H9 (cell line): ENCODE measurements at regions not wholly inside any gene's neighbourhood (a gene's known extent, or its start where the extent isn't known, plus 50 kb on each side); places are given as distances from the start of the nearest gene placed in this dataset.

ENCODE experiments used
- DNase-seq: peaks from one replicate; pipeline ENCODE4 v3.0.0-alpha.2; 2017
- H2AFZ ChIP-seq: one replicate; pipeline ENCODE4 v1.6.1; 2013; ENCODE audit warnings: mild to moderate bottlenecking, low read length, control low read depth, moderate library complexity
- H2AK5ac ChIP-seq: 2 replicates; pipeline ENCODE4 v1.6.1; 2013; ENCODE audit warnings: low read length, control low read depth, mixed read lengths; ENCODE audit not compliant: insufficient read length
- H2BK120ac ChIP-seq: one replicate; pipeline ENCODE4 v1.6.1; 2013; ENCODE audit warnings: low read depth, mild to moderate bottlenecking, low read length, control low read depth, inconsistent platforms; ENCODE audit not compliant: poor library complexity, severe bottlenecking
- H2BK12ac ChIP-seq: 2 replicates; pipeline ENCODE4 v1.6.1; 2013; ENCODE audit warnings: low read length, control low read depth, mixed read lengths, low read depth; ENCODE audit not compliant: insufficient read length
- H2BK15ac ChIP-seq: 2 replicates; pipeline ENCODE4 v1.6.1; 2013; ENCODE audit warnings: low read depth, low read length, control low read depth
- H2BK20ac ChIP-seq: one replicate; pipeline ENCODE4 v1.6.1; 2013; ENCODE audit warnings: low read depth, mild to moderate bottlenecking, low read length, control low read depth, inconsistent platforms; ENCODE audit not compliant: poor library complexity, severe bottlenecking
- H2BK5ac ChIP-seq: 2 replicates; pipeline ENCODE4 v1.6.1; 2013; ENCODE audit warnings: low read length, control low read depth, mixed read lengths; ENCODE audit not compliant: insufficient read length
- H3K14ac ChIP-seq: 2 replicates; pipeline ENCODE4 v1.6.1; 2013; ENCODE audit warnings: low read length, control low read depth; ENCODE audit not compliant: insufficient read depth
- H3K18ac ChIP-seq: 2 replicates; pipeline ENCODE4 v1.6.1; 2013; ENCODE audit warnings: low read depth, mild to moderate bottlenecking, mixed read lengths, low read length, control low read depth; ENCODE audit not compliant: insufficient read length
- H3K23ac ChIP-seq: 2 replicates; pipeline ENCODE4 v1.6.1; 2013; ENCODE audit warnings: low read length, control low read depth, mixed read lengths, low read depth; ENCODE audit not compliant: insufficient read length
- H3K23me2 ChIP-seq: 2 replicates; pipeline ENCODE4 v1.6.1; 2013; ENCODE audit warnings: low read depth, mild to moderate bottlenecking, mixed read lengths, low read length, control low read depth; ENCODE audit not compliant: insufficient read length, poor library complexity, severe bottlenecking
- H3K27ac ChIP-seq: 2 replicates; pipeline ENCODE4 v1.5.1; 2013; ENCODE audit warnings: low read length, control low read depth, mixed read lengths, low read depth; ENCODE audit not compliant: insufficient read length
- H3K27me3 ChIP-seq: 2 replicates; pipeline ENCODE4 v1.6.1; 2013; ENCODE audit warnings: low read length, control low read depth, inconsistent platforms; ENCODE audit not compliant: insufficient read depth
- H3K4ac ChIP-seq: 2 replicates; pipeline ENCODE4 v1.6.1; 2013; ENCODE audit warnings: low read depth, mild to moderate bottlenecking, control low read depth, inconsistent platforms, low read length, moderate library complexity
- H3K4me1 ChIP-seq: 2 replicates; pipeline ENCODE4 v1.6.1; 2013; ENCODE audit warnings: low read length, control low read depth, inconsistent platforms; ENCODE audit not compliant: insufficient read depth
- H3K4me2 ChIP-seq: 2 replicates; pipeline ENCODE4 v1.6.1; 2013; ENCODE audit warnings: low read length, control low read depth, mixed read lengths; ENCODE audit not compliant: insufficient read length, insufficient read depth
- H3K56ac ChIP-seq: 2 replicates; pipeline ENCODE4 v1.6.1; 2013; ENCODE audit warnings: low read depth, mild to moderate bottlenecking, mixed read lengths, low read length, control low read depth; ENCODE audit not compliant: insufficient read length
- H3K79me1 ChIP-seq: 2 replicates; pipeline ENCODE4 v1.6.1; 2013; ENCODE audit warnings: low read depth, mild to moderate bottlenecking, moderate library complexity, low read length, control low read depth, inconsistent platforms; ENCODE audit not compliant: insufficient read depth, poor library complexity, severe bottlenecking
- H3K79me2 ChIP-seq: 2 replicates; pipeline ENCODE4 v1.6.1; 2013; ENCODE audit warnings: low read length, control low read depth, inconsistent platforms; ENCODE audit not compliant: insufficient read depth
- H3K9ac ChIP-seq: 2 replicates; pipeline ENCODE4 v1.6.1; 2013; ENCODE audit warnings: low read length, control low read depth, mixed read lengths; ENCODE audit not compliant: insufficient read length; ENCODE audit errors: extremely low read depth
- H3K9me3 ChIP-seq: one replicate; pipeline ENCODE4 v1.6.1; 2013; ENCODE audit warnings: low read depth, low read length, inconsistent platforms; ENCODE audit not compliant: control insufficient read depth
- H3T11ph ChIP-seq: one replicate; pipeline ENCODE4 v1.6.1; 2013; ENCODE audit warnings: mild to moderate bottlenecking, low read length, control low read depth, inconsistent platforms
- H4K20me1 ChIP-seq: one replicate; pipeline ENCODE4 v1.6.1; 2013; ENCODE audit not compliant: control insufficient read depth, insufficient read length, insufficient read depth
- H4K5ac ChIP-seq: 2 replicates; pipeline ENCODE4 v1.6.1; 2013; ENCODE audit warnings: low read depth, mild to moderate bottlenecking, mixed read lengths, low read length, control low read depth; ENCODE audit not compliant: insufficient read length
- H4K8ac ChIP-seq: replicated peaks from 2 replicates; pipeline ENCODE4 v1.6.1; 2013; ENCODE audit warnings: low read length, control low read depth, mixed read lengths, low read depth; ENCODE audit not compliant: insufficient read length
- H4K91ac ChIP-seq: 2 replicates; pipeline ENCODE4 v1.6.1; 2013; ENCODE audit warnings: low read depth, mild to moderate bottlenecking, moderate library complexity, mixed read lengths, low read length, control low read depth; ENCODE audit not compliant: insufficient read length
- H3K27ac Mint-ChIP-seq, 3 experiments: 2 replicates in 2 of 3; 3 replicates in 1 of 3; pipeline ENCODE4 v1.8.0; 2020 to 2021; ENCODE audit warnings: mixed read lengths in 3 of 3, mild to moderate bottlenecking in 1 of 3, moderate library complexity in 1 of 3
- H3K27me3 Mint-ChIP-seq: 2 replicates; pipeline ENCODE4 v1.8.0; 2021; ENCODE audit warnings: low read depth, mild to moderate bottlenecking, moderate library complexity, mixed read lengths
- H3K36me3 Mint-ChIP-seq, 3 experiments: 2 replicates in 2 of 3; 3 replicates in 1 of 3; pipeline ENCODE4 v1.8.0; 2020 to 2021; ENCODE audit warnings: low read depth in 3 of 3, mixed read lengths in 3 of 3; ENCODE audit not compliant: insufficient read depth in 1 of 3
- H3K4me1 Mint-ChIP-seq, 2 experiments: 2 replicates each; pipeline ENCODE4 v1.8.0; 2020; ENCODE audit warnings: mixed read lengths in 2 of 2
- H3K4me3 Mint-ChIP-seq, 2 experiments: 2 replicates in 1 of 2; 3 replicates in 1 of 2; pipeline ENCODE4 v1.8.0; 2020 to 2021; ENCODE audit warnings: mild to moderate bottlenecking in 2 of 2, mixed read lengths in 2 of 2, moderate library complexity in 1 of 2
- H3K9me3 Mint-ChIP-seq, 2 experiments: 2 replicates in 1 of 2; 3 replicates in 1 of 2; pipeline ENCODE4 v1.8.0; 2020; ENCODE audit warnings: mild to moderate bottlenecking in 2 of 2, mixed read lengths in 2 of 2, moderate library complexity in 1 of 2
- CTCF ChIP-seq: fragments of 200-600 bp; sonication (generic); conservative IDR thresholded peaks from 3 replicates; pipeline ENCODE4 v1.8.0; 2021; ENCODE audit warnings: antibody characterized with exemption, mild to moderate bottlenecking
- WGBS: extraction: QIAGEN DNeasy Blood & Tissue Kit; methylation state at CpG from one replicate; pipeline ENCODE4 v1.1.7; 2013; ENCODE audit warnings: missing lambda C conversion rate, low lambda C conversion rate, mixed read lengths; ENCODE audit not compliant: insufficient read length; ENCODE audit errors: extremely low coverage; 5-methylcytosine and 5-hydroxymethylcytosine counted together

GRCh38 chr2:172370821-172371455, 56.4 kb upstream of the ITGA6 start:
- Mint-ChIP-seq H3K27me3 (peaks cover 9% of the 10 kb centered on the region), H3K4me1 (peaks cover 19 to 24% of the 10 kb centered on the region in 2 experiments), H3K36me3 (peaks cover 9 to 26% (median 18%) of the 10 kb centered on the region in 3 experiments), H3K27ac (peak overlapping the region in 1 of 3 experiments; percentile 13; a peak in 1 of 7 replicates), H3K4me3 (no peak overlapping the region), H3K9me3 (peaks cover 23 to 26% of the 10 kb centered on the region in 2 experiments)
- Histone ChIP-seq H3K23me2 (no peaks in the 10 kb centered on the region), H2AK5ac (no peak overlapping the region), H4K91ac (no peak overlapping the region), H2BK15ac (no peak overlapping the region), H2AFZ (no peak overlapping the region), H4K5ac (no peak overlapping the region), H3K4ac (no peak overlapping the region), H2BK20ac (no peak overlapping the region), H3K18ac (no peak overlapping the region), H3K23ac (no peak overlapping the region), H3T11ph (no peak overlapping the region), H3K9ac (no peak overlapping the region), H3K4me2 (no peak overlapping the region), H2BK12ac (no peak overlapping the region), H4K20me1 (no peaks in the 10 kb centered on the region), H3K56ac (no peak overlapping the region), H3K9me3 (no peaks in the 10 kb centered on the region), H3K4me1 (no peaks in the 10 kb centered on the region; the same call in 1 of the 2 replicates), H3K27ac (no peak overlapping the region), H3K79me2 (no peaks in the 10 kb centered on the region), H3K27me3 (no peaks in the 10 kb centered on the region), H4K8ac (no peak overlapping the region), H3K79me1 (no peaks in the 10 kb centered on the region), H2BK5ac (no peak overlapping the region), H2BK120ac (no peak overlapping the region), H3K14ac (no peak overlapping the region)
- no peak for DNase-seq
- no peak for TF ChIP-seq CTCF
- no CpG with 5 or more reads among the region's 1 CpG for WGBS
